Upper lobe of left lung (tissue), 4 donors: ENCODE measurements at regions not wholly inside any gene's neighbourhood (a gene's known extent, or its start where the extent isn't known, plus 50 kb on each side); places are given as distances from the start of the nearest gene placed in this dataset.

Source experiments
- CTCF ChIP-seq, 6 experiments: fragments of 450-650 bp in 4 of 6; fragments of 200-600 bp in 2 of 6; sonication (generic) in 2 of 6; IDR thresholded peaks; one replicate each; pipeline ENCODE4 v1.5.1; 2016 to 2019; ENCODE audit warnings: antibody characterized with exemption in 6 of 6
- EP300 ChIP-seq, 4 donors: sonication (generic); formaldehyde crosslinking; IDR thresholded peaks; one replicate each; pipeline ENCODE4 v1.5.1; 2017; ENCODE audit warnings: antibody characterized with exemption in 4 of 4, control low read depth in 2 of 4
- POLR2A ChIP-seq, 4 donors: fragments of 450-650 bp; IDR thresholded peaks; one replicate each; pipeline ENCODE4 v1.5.1; 2016 to 2017; ENCODE audit warnings: antibody characterized with exemption in 4 of 4, mild to moderate bottlenecking in 2 of 4
- POLR2AphosphoS5 ChIP-seq, 2 donors: sonication (generic); formaldehyde crosslinking; IDR thresholded peaks; one replicate each; pipeline ENCODE4 v1.5.1; 2017; ENCODE audit warnings: antibody characterized with exemption in 2 of 2

- no peak for TF ChIP-seq CTCF (IDR thresholded peaks at IDR 0.05)
- no peak for TF ChIP-seq POLR2A (IDR thresholded peaks at IDR 0.05)
- TF ChIP-seq POLR2AphosphoS5 (IDR thresholded peaks at IDR 0.05) = no peak
- no peak for TF ChIP-seq EP300 (IDR thresholded peaks at IDR 0.05)
Measured at GRCh38 chr4:85221606-85222005, 253.3 kb upstream of the ARHGAP24 start.
